Kidney (tissue), 13 donors: ENCODE measurements at regions not wholly inside any gene's neighbourhood (a gene's known extent, or its start where the extent isn't known, plus 50 kb on each side); places are given as distances from the start of the nearest gene placed in this dataset.

Source experiments
- DNase-seq, 5 donors: peaks; one replicate each; pipeline ENCODE4 v3.0.0-alpha.2; 2013 to 2020
- FAIRE-seq: peaks from 2 replicates; lab custom pipeline; 2012; peaks lifted over from hg19 to GRCh38; lab: Jason Lieb, UNC
- H3K27ac ChIP-seq, 2 donors: one replicate each; pipeline ENCODE4 v1.7.0; 2013; ENCODE audit warnings: low read depth in 2 of 2, low read length in 2 of 2, inconsistent platforms in 1 of 2
- H3K27me3 ChIP-seq: one replicate; pipeline ENCODE4 v1.7.1; 2013; ENCODE audit warnings: low read length, inconsistent platforms; ENCODE audit not compliant: control insufficient read depth, insufficient read depth
- H3K36me3 ChIP-seq, 3 donors: one replicate each; pipeline versions ENCODE4 v1.7.0 to v1.7.1; 2013; ENCODE audit warnings: low read length in 3 of 3, control low read depth in 1 of 3, inconsistent platforms in 1 of 3; ENCODE audit not compliant: insufficient read depth in 3 of 3, control insufficient read depth in 2 of 3
- H3K4me1 ChIP-seq, 3 donors: one replicate each; pipeline versions ENCODE4 v1.7.0 to v1.7.1; 2013; ENCODE audit warnings: low read length in 3 of 3, inconsistent platforms in 1 of 3, low read depth in 1 of 3; ENCODE audit not compliant: control insufficient read depth in 2 of 3, insufficient read depth in 2 of 3
- H3K4me3 ChIP-seq, 3 donors: one replicate each; pipeline versions ENCODE4 v1.7.0 to v1.8.1; 2013; ENCODE audit warnings: low read length in 3 of 3, control low read depth in 1 of 3, inconsistent platforms in 1 of 3
- H3K9ac ChIP-seq, 3 donors: one replicate each; pipeline versions ENCODE4 v1.7.0 to v1.7.1; 2013; ENCODE audit warnings: low read length in 3 of 3, control low read depth in 1 of 3, inconsistent platforms in 1 of 3
- H3K9me3 ChIP-seq, 3 donors: one replicate each; pipeline versions ENCODE4 v1.7.0 to v1.7.1; 2013; ENCODE audit warnings: low read length in 3 of 3, control low read depth in 1 of 3, inconsistent platforms in 1 of 3; ENCODE audit not compliant: control insufficient read depth in 2 of 3, insufficient read depth in 1 of 3
- intact Hi-C: fragments of 100-400 bp; cut with DNase I; formaldehyde crosslinking; loops from one replicate; pipeline ENCODE4 v1.11.1; 2022
- TF ChIP-seq, protein P1 (sequence below): IDR thresholded peaks from 3 replicates; pipeline ENCODE4 v1.5.1; 2012; ENCODE audit warnings: mild to moderate bottlenecking, moderate library complexity, borderline replicate concordance; ENCODE audit not compliant: insufficient read depth; ENCODE audit errors: extremely low read depth
- donor health status: control.
- donor health status: control.
- donor health status: control.
- donor health status: control.
- donor health status: control.
- donor health status: DM: yes; HTN: yes; CAD: no.
- donor health status: Normal renal cell carcinoma (clear cell type).

DNA sequence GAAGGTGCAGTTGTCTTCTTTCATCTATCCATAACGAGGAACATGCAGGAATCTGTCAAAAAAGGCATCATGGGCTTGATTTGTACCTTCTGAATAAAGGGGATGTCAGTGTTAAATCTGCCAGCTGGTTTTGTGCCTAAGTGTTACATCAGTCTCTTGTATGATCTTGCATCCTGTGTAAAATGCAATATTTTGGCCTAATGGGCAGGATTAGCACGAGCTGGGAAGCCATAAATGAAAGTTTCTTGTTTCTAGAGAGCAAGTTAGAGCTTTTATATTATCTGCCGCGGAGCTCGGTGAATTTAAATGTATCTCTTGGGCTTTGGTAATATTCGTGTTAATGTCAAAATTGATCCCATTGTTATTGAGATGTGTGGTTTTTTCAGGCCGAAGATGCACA, 526.1 kb upstream of the WWC1 start:
- TF ChIP-seq, protein P1, sequence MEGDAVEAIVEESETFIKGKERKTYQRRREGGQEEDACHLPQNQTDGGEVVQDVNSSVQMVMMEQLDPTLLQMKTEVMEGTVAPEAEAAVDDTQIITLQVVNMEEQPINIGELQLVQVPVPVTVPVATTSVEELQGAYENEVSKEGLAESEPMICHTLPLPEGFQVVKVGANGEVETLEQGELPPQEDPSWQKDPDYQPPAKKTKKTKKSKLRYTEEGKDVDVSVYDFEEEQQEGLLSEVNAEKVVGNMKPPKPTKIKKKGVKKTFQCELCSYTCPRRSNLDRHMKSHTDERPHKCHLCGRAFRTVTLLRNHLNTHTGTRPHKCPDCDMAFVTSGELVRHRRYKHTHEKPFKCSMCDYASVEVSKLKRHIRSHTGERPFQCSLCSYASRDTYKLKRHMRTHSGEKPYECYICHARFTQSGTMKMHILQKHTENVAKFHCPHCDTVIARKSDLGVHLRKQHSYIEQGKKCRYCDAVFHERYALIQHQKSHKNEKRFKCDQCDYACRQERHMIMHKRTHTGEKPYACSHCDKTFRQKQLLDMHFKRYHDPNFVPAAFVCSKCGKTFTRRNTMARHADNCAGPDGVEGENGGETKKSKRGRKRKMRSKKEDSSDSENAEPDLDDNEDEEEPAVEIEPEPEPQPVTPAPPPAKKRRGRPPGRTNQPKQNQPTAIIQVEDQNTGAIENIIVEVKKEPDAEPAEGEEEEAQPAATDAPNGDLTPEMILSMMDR = no peak
- H3K9ac ChIP-seq = no peak overlapping the region
- FAIRE-seq = no peak
- H3K36me3 ChIP-seq = no peaks in the 10 kb centered on the region
- no peak overlapping the region for H3K4me3 ChIP-seq
- no peaks in the 10 kb centered on the region for H3K27me3 ChIP-seq
- DNase-seq = no peak
- no peak overlapping the region for H3K27ac ChIP-seq
- intact Hi-C loops = no loop called here
- H3K4me1 ChIP-seq = no peaks in the 10 kb centered on the region
- H3K9me3 ChIP-seq = no peaks in the 10 kb centered on the region

DNA sequence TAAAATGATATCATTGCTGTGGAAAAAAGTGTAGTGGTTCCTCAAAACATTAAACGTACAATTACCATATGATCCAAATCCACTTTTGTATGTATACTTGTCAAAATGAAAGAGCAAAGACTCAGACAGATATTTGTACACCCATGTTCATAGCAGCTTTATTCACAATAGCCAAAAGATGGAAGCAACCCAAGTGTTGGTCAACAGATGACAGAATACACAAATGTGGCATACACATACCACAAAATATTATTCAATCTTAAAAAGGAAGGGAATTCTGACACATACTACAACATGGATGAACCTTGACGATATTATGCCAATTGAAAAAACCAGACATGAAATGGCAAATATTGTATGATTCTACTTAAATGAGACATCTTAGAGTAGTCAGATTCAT, 524.5 kb upstream of the WWC1 start:
- Histone ChIP-seq H3K27ac (no peak overlapping the region), H3K4me1 (no peaks in the 10 kb centered on the region)
- intact Hi-C loops = no loop called here

DNA sequence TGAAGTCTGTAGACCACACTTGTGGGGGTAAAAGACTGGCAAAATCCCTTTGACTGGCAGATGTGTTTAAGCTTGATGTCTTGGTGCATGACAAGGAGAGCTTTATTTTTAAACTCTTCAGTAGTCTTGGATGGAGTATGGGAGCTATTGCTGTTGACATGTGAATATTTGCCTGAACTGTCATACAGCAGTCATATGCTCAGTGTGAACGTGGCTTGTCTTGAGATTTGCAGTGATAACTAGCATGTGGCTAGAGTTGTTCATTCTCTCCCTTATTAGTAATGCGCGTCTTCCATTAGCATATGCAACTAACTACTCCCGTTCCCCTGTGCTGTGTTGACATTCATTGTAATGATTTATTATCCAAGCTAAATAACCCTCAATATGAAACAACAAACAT, 523.6 kb upstream of the WWC1 start:
- intact Hi-C loops = no loop called here
- Histone ChIP-seq H3K4me1 (no peaks in the 10 kb centered on the region), H3K4me3 (no peak overlapping the region), H3K27me3 (no peaks in the 10 kb centered on the region), H3K9ac (no peak overlapping the region), H3K27ac (no peak overlapping the region), H3K9me3 (no peaks in the 10 kb centered on the region), H3K36me3 (no peaks in the 10 kb centered on the region)
- no peak for FAIRE-seq
- no peak for DNase-seq
- TF ChIP-seq, protein P1 = no peak

More for the DNA sequence above, 524.5 kb upstream of the WWC1 start:
- FAIRE-seq (no peak), DNase-seq (no peak)
- TF ChIP-seq, protein P1 = no peak
- no peak overlapping the region for H3K9ac ChIP-seq
- H3K36me3 ChIP-seq = no peaks in the 10 kb centered on the region
- no peaks in the 10 kb centered on the region for H3K27me3 ChIP-seq
- H3K4me3 ChIP-seq = no peak overlapping the region
- no peaks in the 10 kb centered on the region for H3K9me3 ChIP-seq

GRCh38 chr5:167769846-167770413, 521.5 kb upstream of the WWC1 start:
- no peaks in the 10 kb centered on the region for H3K4me1 ChIP-seq
- H3K9me3 ChIP-seq = no peaks in the 10 kb centered on the region
- H3K27me3 ChIP-seq = no peaks in the 10 kb centered on the region
- no peak overlapping the region for H3K4me3 ChIP-seq
- DNase-seq (no peak), FAIRE-seq (no peak)
- no peak overlapping the region for H3K27ac ChIP-seq
- TF ChIP-seq, protein P1 = no peak
- intact Hi-C loops = no loop called here
- H3K36me3 ChIP-seq = no peaks in the 10 kb centered on the region
- H3K9ac ChIP-seq = no peak overlapping the region
